NCI-H2196 treated with DMSO at 0.1 percent for 48 hours (cell line): ENCODE measurements at regions not wholly inside any gene's neighbourhood (a gene's known extent, or its start where the extent isn't known, plus 50 kb on each side); places are given as distances from the start of the nearest gene placed in this dataset.
A peak's percentile ranks its signal among the peaks of the same experiment; 100 is the strongest.

ENCODE experiments used
- DNase-seq: peaks from one replicate; lab custom pipeline; 2025; ENCODE audit not compliant: unreplicated experiment; lab: John Stamatoyannopoulos, UW

- DNase-seq: no peak
These were observed 148.1 kb upstream of the PEX5L start for GRCh38 chr3:180184816-180185215.

- DNase-seq: no peak
These were observed 148.9 kb upstream of the PEX5L start for GRCh38 chr3:180185650-180186049.

- DNase-seq: no peak
These were observed 152.0 kb upstream of the PEX5L start for GRCh38 chr3:180188512-180189309.

GRCh38 chr3:180189310-180189648 lies 152.5 kb upstream of the PEX5L start:
- no peak for DNase-seq

GRCh38 chr3:180196658-180197057 lies 159.9 kb upstream of the PEX5L start:
- DNase-seq: no peak

GRCh38 chr3:180199417-180199995 lies 162.8 kb upstream of the PEX5L start:
- no peak for DNase-seq

GRCh38 chr3:180215866-180216265 lies 179.1 kb upstream of the PEX5L start:
- DNase-seq: no peak

GRCh38 chr3:180223268-180223667 lies 186.5 kb upstream of the PEX5L start:
- no peak for DNase-seq

GRCh38 chr3:180229113-180229512 lies 192.4 kb upstream of the PEX5L start:
- no peak for DNase-seq

- no peak for DNase-seq
These were observed 203.2 kb upstream of the PEX5L start for GRCh38 chr3:180239939-180240338.

GRCh38 chr3:180246688-180247195 lies 210.0 kb upstream of the PEX5L start:
- DNase-seq: no peak

GRCh38 chr3:180250172-180250571 lies 213.4 kb upstream of the PEX5L start:
- DNase-seq: no peak

- DNase-seq: peak; percentile 35
These were observed 215.9 kb upstream of the PEX5L start for GRCh38 chr3:180252683-180253082.

- no peak for DNase-seq
These were observed 216.5 kb upstream of the PEX5L start for GRCh38 chr3:180253283-180253682.

- no peak for DNase-seq
These were observed 227.7 kb upstream of the PEX5L start for GRCh38 chr3:180264479-180264878.

- no peak for DNase-seq
These were observed 228.8 kb upstream of the PEX5L start for GRCh38 chr3:180265551-180265950.

GRCh38 chr3:180267202-180267843 lies 230.6 kb upstream of the PEX5L start:
- no peak for DNase-seq

- DNase-seq: no peak
These were observed 237.8 kb upstream of the PEX5L start for GRCh38 chr3:180274536-180274935.

- DNase-seq: no peak
These were observed 238.4 kb upstream of the PEX5L start for GRCh38 chr3:180275176-180275575.

GRCh38 chr3:180277041-180277440 lies 240.3 kb upstream of the PEX5L start:
- no peak for DNase-seq

- no peak for DNase-seq
These were observed 241.9 kb upstream of the PEX5L start for GRCh38 chr3:180278583-180279188.

- no peak for DNase-seq
These were observed 243.8 kb upstream of the PEX5L start for GRCh38 chr3:180280555-180280954.
